ACHN (cell line): ENCODE measurements at regions not wholly inside any gene's neighbourhood (a gene's known extent, or its start where the extent isn't known, plus 50 kb on each side); places are given as distances from the start of the nearest gene placed in this dataset.
"Not testable (repeated sequence)": the region's sequence is repeated elsewhere in the genome, so short reads cannot be mapped to it uniquely, and the experiment has no call there.

Experiments
- DNase-seq: peaks from one replicate; pipeline ENCODE4 v3.0.0-alpha.2; 2015
- in situ Hi-C: cut with HindIII; loops from 2 replicates; pipeline ENCODE4 v1.10.0; 2017; ENCODE audit warnings: low sequenced_read_pairs, low pct_ligation_motif_present, low pct_unique_long_range_greater_than_20kb

- in situ Hi-C loops = no loop called here
These were observed 52.3 kb upstream of the ZNF33B start for GRCh38 chr10:42690449-42691360.

GRCh38 chr10:42691361-42692120 is 53.2 kb upstream of the ZNF33B start:
- DNase-seq = no peak
- in situ Hi-C loops = no loop called here

More at GRCh38 chr10:42690449-42691360, 52.3 kb upstream of the ZNF33B start:
- DNase-seq = no peak

- in situ Hi-C loops = no loop called here
- no peak for DNase-seq
These were observed 59.6 kb upstream of the ZNF33B start for GRCh38 chr10:42697926-42698325.

- DNase-seq = no peak
- in situ Hi-C loops = no loop called here
These were observed 68.9 kb upstream of the ZNF33B start for GRCh38 chr10:42707234-42707633.

- DNase-seq, in situ Hi-C loops: not testable (repeated sequence)
These were observed 63.3 kb upstream of the BMS1 start for GRCh38 chr10:42719339-42719738.

- DNase-seq = no peak
- in situ Hi-C loops = no loop called here
These were observed 60.0 kb upstream of the BMS1 start for GRCh38 chr10:42722575-42722974.

- in situ Hi-C loops = not testable (repeated sequence)
These were observed 59.0 kb upstream of the BMS1 start for GRCh38 chr10:42723549-42723948.

GRCh38 chr10:42724660-42725059 is 57.9 kb upstream of the BMS1 start:
- in situ Hi-C loops = loop anchor here (25.0 kb wide), 1 partner anchor 262 kb away; no protein-coding TSS in a partner anchor
- not testable (repeated sequence) for DNase-seq

More at GRCh38 chr10:42723549-42723948, 59.0 kb upstream of the BMS1 start:
- DNase-seq = not testable (repeated sequence)

- in situ Hi-C loops = loop anchor here (25.0 kb wide), 1 partner anchor 270 kb away; no protein-coding TSS in a partner anchor
- no peak for DNase-seq
These were observed 50.3 kb upstream of the BMS1 start for GRCh38 chr10:42732266-42732665.
